GM19395 (cell line): ENCODE measurements at regions not wholly inside any gene's neighbourhood (a gene's known extent, or its start where the extent isn't known, plus 50 kb on each side); places are given as distances from the start of the nearest gene placed in this dataset.

Experiments used
- ATAC-seq: cut with Tn5 transposase; IDR thresholded peaks from one replicate; pipeline ENCODE4 v1.9.1; 2021; ENCODE audit warnings: mild to moderate bottlenecking, moderate library complexity; ENCODE audit not compliant: unreplicated experiment

DNA sequence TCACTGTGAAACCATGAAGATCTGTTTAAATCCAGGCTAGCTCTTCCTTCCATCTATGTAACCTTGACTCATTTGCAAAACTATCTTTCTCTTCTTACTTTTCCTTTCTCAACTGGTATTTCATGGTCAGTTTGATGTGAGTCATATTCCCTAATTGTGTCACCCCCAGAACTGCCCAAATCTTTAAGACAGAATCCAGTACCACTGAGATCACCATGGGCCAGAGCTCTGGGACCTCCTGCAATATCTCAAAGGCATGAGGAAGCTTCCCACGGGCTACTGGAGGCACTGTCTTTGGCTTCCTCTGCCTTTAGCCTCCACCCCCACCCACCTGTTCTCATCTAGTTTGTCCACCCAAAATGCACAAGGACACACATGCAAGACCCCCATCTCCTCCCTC lies 274.4 kb upstream of the FMN2 start:
- ATAC-seq: no peak

DNA sequence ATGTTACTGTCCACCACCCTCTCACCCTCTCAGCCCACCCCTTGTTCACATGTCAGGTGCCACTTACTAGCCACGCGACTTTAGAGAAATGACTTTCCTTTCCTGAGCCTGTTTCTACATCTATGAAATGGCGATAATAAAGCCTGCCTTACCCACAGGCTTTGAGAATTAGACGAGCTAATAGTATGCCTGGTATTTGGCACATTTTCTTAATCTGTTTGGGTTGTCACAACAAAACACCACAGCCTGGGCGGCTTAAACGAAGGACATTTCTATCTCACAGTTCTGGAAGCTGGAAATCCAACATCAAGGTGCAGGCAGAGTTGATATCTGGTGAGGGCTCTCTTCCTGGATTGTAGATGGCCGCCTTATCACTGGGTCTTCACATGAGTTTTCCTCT lies 273.9 kb upstream of the FMN2 start:
- no peak for ATAC-seq

DNA sequence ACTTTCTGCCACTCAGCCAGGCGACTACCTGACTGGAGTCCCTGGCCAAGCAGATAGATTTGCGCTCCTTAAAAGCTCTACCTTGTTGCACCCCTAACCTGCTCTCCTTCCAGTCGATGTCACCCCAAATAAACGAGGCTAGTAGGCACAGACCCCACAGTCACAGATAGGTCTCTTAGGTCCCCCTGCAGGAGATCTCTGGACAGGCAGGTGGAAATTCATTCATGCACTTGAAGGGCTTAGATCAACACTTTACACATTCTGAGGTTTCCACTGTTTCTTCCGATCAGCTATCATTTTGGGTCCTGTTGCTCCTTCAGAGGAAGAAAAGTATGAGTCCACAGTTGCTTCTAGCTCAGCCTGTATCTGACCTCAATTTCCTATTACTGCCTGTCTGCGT lies 272.6 kb upstream of the FMN2 start:
- ATAC-seq: no peak

DNA sequence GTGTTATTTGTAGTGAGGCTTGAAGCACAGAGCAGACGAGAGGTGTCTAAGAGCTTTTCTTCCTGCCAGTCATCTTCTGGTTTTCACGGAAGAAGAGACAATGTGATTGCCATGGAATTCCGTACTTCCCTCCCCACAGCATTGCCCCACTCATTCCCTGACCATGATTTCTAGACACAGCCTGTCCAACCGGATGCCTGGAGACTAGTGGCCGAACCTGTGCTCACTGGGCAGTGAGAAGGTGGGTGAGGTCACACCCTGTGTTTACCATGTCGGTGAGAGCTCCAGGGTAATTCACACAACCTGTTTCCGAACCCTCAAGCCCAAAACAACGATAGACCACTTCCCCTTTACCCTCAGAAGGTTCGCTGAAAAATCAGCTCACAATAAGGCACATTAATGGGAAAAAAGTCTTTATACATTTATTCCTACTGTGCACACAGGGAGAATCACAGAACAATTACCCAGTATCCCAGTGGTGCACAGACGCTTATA lies 271.9 kb upstream of the FMN2 start:
- ATAC-seq: no peak

DNA sequence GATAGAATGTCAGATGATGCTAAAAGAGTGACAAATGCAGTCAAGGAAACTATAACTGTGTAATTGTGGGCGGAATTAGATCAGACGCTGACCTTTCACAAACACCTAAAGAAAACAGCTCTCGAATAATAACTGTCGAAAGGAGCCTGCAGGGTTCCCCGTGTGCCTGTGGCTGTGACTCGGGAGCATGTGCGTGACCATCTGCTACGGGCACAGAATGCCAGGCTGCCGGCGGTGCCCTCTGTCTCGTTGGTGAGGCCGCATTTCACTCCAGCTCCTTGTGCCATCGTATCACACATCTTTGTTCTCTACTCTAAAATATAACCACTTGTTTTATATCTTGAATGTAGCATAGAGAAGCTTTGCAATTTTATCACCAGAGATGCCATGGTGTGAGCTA lies 267.8 kb upstream of the FMN2 start:
- no peak for ATAC-seq

DNA sequence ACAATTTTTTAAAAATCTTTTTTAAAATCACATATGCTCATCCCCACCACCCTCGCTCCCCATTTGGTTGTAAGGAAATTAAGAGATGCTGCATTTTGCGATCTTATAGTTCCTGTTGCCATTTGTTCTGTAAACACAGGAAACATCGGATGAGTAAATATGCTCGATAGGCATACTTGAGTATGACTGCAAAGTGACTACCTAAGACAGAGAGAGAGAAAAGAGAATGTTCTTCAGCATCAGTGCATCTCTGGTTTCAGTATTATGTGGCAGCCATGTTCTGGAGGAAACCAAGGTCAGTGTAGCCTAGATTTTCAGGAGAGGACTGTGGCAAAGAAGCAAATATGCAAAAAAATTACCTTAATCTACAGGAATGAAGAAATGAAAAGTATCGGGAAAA lies 265.5 kb upstream of the FMN2 start:
- ATAC-seq: no peak

DNA sequence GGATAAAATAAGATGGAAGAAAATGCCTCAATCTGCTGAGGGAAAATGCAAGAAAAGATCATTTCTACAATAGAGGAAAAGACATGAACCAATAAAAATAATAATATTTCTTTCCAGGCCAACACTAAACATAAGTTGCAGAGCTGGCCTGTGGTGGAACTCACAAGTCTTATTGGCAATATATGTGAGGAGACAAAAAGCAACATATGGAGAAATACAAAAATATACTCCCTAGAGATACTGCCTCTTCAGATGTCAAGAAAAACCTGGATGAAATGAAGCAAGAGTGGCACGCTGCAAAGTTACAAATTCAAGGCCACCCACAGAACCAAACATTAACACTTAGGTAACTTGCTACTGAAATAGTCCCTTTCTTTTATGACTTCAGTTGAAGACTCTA lies 264.9 kb upstream of the FMN2 start:
- no peak for ATAC-seq

DNA sequence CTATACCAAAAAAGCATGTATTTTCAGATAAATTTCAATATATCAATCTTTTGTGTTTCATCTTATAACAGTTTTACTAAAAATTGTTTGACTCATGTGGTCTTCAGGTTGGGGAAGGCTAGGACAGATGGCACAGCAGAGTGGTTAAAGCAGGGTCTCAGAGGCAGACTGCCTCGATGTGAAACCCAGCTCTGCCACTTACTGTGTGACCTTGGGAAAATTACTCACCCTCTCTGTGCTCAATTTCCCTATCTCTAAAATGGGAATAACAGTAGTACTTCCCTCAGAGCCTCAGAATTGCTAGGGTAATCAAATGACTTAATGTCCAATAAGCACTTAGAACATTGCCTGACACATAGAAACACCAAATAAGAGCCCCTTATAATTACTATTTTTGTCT lies 262.1 kb upstream of the FMN2 start:
- ATAC-seq: no peak

DNA sequence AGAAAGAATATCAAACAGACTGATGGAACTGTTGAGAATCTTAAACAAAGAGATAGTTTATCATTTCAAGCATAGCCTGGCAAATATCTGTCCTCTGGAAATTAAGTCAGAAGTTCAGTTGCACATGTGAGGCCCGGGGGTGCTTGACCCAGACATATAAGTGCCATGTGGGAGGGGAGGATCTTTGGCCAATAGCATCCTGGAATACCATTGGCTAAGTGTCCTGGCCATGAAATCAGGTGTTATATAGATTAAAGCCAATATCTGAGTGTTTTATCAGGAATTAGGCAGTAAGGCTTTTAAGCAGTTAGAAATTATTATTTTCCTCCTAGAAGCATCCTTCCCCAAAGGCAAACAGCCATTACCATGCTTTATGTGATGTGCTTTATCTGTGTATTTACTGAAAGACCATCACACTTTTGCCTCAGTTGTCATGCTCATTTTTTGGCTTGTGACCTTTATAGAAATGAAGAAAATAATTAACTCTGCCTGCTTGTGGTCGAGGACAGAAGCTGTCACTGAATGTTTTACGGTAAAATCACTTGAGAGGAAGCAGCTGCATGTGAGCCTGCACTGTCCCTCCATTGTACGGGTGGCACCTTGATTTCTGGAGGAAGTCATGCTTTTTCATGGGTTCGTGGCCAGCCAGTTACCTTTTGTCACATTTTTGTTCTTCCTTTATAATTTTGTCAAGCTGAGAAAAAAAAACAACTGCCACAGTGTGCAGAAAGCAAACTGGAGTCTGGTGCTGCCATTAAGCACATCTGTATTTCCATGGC lies 259.9 kb upstream of the FMN2 start:
- no peak for ATAC-seq

DNA sequence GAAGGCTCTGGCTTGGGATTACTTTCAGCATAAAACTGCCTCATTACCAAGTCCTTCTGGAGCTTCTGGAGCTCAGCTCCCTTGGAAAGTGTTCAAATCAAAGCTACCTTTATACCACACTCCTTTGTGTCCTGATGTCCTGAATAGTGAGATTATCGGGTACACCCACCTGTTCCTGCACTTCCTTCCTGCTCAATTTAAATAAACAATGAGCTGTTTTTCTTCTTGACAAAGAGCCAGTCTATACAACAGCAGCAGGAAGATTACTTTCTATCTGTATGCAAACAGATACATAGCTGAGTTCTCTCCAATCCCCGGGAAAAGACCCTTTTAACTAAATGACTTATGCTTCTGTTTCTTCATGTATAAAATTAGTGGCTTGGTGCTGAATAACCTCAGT lies 258.0 kb upstream of the FMN2 start:
- ATAC-seq: no peak

DNA sequence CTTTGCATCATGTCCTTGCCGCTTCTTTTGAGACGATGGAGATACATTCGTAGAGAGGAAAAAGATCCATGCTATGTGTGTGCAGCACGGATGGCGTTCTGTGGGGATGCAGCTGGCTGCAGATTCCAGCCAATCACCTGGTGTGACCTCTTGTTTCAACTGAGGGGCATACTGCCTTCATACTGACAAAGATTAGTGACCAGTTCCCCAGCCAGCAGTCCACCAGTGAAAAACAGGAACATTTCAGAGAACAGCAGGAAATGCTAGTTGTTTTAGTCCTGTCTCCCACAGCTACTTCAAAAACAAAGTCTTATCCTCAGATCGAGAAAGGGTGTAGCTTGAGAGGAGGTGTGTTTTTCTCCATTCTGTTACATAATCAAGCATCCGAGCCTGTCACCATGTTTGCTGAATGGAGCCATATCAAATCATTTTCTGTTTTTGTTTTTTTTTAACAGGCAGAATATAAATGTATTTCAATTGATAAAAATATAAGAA lies 255.7 kb upstream of the FMN2 start:
- no peak for ATAC-seq

DNA sequence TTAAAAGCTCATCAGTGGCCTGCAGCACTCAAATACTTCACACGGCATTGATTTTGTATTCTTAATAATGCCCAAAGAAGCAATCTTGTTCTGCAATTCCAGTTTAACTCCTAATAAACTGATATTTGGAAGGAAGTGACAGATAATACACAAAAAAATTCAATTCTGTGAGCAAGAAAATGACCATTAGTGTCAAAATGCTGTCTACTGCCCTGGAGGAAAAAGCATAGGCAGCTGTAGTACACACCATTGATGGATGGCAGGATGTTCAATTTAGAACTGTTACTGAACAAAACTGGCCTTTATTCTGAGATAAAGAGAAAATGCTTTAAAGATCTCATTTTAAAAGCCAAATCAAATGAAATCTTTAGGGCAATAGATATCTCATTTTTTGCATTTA lies 251.3 kb upstream of the FMN2 start:
- ATAC-seq: no peak

DNA sequence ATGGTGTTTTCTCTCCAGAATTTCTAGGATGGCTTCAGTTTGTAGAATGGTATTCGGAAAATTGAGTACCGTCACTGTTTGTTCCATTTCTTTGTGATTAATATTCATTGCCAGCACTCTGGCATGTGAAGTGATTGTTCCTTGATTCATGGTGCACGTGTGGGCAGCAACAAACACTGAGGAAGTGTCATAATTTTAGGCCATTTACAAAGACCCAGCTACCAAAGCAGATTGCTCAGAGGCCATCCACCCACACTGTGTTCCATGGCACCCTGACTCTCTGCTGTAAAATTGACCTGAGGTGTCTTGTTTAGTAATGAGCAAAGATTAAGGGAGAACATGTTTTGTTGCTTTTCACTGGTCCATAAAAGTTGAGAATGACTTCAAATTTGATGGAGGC lies 250.9 kb upstream of the FMN2 start:
- ATAC-seq: no peak

DNA sequence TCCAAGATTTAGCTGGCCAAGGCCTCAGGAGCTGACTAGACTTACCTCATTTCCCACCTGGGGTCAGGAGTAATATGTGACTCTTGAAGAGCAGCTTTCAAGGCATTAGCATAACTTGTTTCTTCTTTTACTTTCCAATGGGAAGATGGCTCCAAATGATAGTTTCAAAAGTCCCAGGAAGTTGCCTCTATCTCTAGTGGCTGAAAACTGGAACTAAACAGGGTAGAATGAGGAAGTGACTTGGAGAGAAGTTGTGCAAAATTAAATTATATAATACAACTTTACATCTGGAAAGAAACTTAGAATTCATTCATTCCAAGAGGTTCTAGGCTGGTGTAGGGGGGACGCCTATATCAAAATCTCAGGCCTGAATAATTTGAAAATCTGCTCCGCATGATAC lies 250.1 kb upstream of the FMN2 start:
- ATAC-seq: no peak

DNA sequence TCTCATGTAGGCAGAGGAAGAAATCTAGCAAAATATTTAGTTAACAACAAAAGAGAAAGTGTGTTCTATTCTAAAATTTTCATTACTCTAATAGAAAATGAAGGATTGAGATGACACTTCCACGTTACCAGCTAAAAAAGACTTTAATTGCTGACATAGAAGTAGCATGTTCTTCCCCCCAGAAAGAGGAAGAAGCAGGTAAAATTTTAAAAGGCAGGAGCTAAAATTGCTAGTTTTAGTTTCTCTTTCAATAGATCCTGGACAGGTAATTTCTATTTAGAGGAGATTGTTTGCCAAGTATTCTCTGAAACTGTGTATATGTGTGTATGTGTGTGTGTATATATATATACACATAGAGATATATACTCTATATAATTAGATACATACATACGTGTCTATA lies 248.1 kb upstream of the FMN2 start:
- ATAC-seq: no peak

DNA sequence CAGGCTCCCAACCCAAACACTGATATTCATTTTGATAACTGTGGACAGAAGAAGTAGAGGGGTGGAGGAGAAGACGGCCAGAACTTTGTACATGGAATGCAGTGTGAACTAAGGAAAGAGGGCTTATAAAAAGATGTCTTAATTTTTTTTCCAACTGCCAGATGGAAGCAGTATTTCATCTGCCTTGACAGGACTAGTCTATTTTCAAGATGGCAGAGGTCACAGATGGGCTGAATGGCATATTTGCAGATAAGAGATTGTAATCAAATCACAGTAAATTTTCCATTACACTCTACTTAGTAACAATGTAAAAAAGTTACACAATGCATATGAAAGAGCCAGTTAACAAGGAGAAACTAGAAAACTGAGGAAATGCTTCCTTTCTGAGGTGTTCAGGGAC lies 246.8 kb upstream of the FMN2 start:
- ATAC-seq: no peak

DNA sequence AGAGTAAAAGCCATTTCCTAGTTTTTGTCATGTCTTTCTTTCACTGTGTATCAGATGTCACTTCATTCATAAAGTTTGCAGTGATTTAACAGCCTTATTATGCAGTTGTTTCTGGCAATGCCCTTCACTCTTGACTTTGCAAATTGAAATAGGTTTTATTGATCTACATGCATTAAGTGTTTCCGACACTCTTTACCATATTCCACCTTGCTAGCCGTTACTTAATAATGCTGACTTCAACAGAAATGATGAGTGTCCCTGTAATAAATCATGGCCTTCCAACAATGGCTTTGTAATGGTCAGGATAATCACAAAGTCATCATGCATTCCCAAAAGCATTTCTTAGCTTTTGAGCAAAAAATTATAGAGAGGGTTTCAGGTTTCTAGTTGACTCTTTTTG lies 236.8 kb upstream of the FMN2 start:
- no peak for ATAC-seq

DNA sequence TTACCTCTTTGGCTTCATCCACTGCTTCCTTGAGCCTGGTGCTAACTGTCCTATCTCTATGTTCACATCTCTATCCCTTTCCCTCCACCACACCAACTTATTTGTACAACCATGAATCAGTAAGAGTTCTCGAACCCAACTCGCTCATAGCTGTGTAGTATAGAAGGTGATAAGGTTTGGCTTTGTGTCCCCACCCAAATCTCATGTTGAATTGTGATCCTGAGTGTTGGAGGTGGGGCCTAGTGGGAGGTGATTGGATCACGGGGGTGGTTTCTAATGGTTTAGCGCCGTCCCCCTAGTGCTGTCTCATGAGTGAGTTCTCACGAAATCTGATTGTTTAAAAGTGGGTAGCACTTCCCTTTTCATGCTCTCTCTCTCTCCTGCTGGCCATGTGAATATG lies 235.6 kb upstream of the FMN2 start:
- no peak for ATAC-seq

DNA sequence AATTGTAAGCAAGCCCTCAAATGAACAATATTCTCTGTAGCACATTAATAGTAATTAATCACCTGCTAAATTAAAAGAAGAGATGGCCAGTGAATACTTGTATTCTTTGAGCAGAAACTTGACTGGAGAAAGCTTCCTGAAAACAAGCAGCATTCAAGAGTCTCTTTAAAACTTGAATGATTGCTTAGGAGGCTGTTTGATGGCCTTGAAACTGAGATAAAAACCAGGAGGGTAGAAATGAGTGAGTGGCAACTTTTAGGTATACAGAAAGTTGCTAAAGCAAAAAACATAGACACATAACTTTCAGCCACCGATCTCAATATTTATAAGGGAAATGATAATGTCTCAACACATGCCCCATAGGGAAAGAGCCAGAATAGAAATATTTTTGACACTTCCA lies 234.8 kb upstream of the FMN2 start:
- no peak for ATAC-seq

DNA sequence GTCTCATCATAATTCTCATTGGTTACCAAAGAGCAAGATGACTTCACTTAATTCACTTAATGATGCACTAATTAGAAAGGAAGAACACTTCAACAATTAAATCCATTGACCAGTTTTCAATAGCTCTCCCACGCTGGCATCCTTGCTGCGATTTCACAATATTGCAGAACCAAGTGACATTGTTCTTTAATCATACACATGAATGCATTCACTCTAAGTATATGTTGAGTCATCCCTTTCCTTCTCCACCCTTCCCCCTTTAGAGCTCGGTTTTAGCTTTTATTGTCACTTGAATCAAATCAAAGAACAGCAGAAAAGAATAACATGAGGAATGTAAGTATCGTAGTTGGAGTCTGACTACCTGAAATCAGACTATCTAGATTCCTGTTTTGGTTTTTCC lies 233.6 kb upstream of the FMN2 start:
- ATAC-seq: no peak

DNA sequence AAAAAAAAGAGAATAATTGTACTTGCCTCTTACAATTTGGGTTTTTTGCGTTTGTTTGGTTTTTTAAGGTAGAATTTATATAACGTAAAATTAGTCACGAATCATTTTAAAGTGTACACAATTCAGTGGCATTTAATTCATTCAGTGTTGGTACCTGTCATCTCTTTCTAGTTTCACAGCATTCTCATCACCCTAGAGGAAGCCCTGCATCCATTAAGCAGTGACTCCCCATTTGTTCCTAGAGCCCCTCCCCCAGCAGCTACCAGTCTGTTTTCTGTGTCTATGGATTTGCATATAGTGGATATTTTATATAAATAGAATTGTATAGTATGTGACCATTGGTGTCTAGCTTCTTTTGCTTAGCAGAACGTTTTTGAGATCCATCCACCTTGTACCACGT lies 233.2 kb upstream of the FMN2 start:
- ATAC-seq: no peak

DNA sequence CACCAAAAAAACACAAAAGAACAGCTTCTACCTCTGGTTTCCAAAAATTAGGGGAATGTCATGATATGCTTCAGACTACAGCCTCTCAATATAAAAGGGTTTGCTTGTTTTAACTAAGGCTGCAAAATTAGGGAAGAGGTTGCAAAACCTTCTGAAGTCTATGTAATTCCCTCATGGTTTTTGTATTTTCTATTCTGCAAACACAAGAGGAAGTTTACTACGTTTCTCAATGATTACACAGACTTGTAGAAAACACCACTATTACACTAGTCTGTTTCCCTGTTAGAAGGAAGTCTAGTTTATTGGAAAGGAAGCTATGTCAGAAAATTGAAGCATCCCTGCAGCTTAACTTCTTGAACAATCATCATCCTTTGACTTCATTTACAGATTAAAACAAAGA lies 229.7 kb upstream of the FMN2 start:
- no peak for ATAC-seq
